ENCODE measurements at regions not wholly inside any gene's neighbourhood (a gene's known extent, or its start where the extent isn't known, plus 50 kb on each side); places are given as distances from the start of the nearest gene placed in this dataset.

DNA sequence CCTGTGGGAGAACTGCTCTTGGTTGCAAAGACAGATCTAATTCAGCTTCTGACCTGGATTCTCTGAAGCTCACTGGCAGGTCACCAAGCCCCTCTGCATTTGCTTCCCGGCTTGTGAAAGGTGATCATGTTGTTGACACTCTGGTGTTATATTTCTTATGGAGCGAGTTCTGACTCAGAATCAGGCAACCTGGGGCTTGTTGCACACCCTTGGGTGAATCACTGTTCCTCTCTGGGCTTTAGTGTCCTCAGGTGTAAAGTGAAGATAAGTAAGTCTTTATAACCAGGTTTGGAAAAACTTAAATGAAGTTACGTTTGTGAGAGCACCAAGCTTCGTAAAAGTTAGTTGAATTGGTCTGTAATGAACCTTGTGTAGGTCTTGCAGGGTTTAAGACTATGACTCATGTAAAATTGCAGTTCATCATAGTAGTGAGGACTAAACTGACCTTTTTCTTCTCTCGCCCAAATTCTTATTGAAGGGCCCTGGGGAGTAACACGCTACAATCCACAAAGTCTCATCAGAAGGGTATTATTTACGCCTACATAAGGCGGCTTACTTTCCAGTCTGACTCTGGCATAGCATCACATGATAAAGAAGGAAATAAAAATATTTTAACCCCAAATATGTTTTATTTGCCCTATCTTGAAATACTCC is 218.6 kb downstream of the TMEM38B start:
- no peak overlapping the region for H3K4me2 ChIP-seq (ENCODE audit: low read length)
- no peaks in the 10 kb centered on the region for H3K79me2 ChIP-seq (replicated peaks; ENCODE audit: insufficient read depth, low read length)
- H3K9me2 ChIP-seq (ENCODE audit: insufficient read depth, low read length): no peaks in the 10 kb centered on the region
- no peak overlapping the region for H3K4me3 ChIP-seq (ENCODE audit: low read length)
- no peaks in the 10 kb centered on the region for H3K27me3 ChIP-seq (ENCODE audit: insufficient read depth, low read depth, low read length)
- H3K36me3 ChIP-seq (ENCODE audit: insufficient read depth, low read length): no peaks in the 10 kb centered on the region
- H3K9ac ChIP-seq (ENCODE audit: low read length): no peak overlapping the region
- H3K27ac ChIP-seq (ENCODE audit: low read length): no peak overlapping the region
- H2AFZ ChIP-seq (ENCODE audit: low read depth, low read length): no peak overlapping the region
- H3K9me3 ChIP-seq (ENCODE audit: low read length): no peaks in the 10 kb centered on the region
- no peaks in the 10 kb centered on the region for H4K20me1 ChIP-seq (ENCODE audit: insufficient read depth)
- H3F3A ChIP-seq (ENCODE audit: insufficient read depth, low read length, poor library complexity, severe bottlenecking): no peaks in the 10 kb centered on the region
- TF ChIP-seq, protein P1, sequence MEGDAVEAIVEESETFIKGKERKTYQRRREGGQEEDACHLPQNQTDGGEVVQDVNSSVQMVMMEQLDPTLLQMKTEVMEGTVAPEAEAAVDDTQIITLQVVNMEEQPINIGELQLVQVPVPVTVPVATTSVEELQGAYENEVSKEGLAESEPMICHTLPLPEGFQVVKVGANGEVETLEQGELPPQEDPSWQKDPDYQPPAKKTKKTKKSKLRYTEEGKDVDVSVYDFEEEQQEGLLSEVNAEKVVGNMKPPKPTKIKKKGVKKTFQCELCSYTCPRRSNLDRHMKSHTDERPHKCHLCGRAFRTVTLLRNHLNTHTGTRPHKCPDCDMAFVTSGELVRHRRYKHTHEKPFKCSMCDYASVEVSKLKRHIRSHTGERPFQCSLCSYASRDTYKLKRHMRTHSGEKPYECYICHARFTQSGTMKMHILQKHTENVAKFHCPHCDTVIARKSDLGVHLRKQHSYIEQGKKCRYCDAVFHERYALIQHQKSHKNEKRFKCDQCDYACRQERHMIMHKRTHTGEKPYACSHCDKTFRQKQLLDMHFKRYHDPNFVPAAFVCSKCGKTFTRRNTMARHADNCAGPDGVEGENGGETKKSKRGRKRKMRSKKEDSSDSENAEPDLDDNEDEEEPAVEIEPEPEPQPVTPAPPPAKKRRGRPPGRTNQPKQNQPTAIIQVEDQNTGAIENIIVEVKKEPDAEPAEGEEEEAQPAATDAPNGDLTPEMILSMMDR (IDR thresholded peaks at IDR 0.05; ENCODE audit: poor library complexity, severe bottlenecking): no peak
- TF ChIP-seq, protein P2, sequence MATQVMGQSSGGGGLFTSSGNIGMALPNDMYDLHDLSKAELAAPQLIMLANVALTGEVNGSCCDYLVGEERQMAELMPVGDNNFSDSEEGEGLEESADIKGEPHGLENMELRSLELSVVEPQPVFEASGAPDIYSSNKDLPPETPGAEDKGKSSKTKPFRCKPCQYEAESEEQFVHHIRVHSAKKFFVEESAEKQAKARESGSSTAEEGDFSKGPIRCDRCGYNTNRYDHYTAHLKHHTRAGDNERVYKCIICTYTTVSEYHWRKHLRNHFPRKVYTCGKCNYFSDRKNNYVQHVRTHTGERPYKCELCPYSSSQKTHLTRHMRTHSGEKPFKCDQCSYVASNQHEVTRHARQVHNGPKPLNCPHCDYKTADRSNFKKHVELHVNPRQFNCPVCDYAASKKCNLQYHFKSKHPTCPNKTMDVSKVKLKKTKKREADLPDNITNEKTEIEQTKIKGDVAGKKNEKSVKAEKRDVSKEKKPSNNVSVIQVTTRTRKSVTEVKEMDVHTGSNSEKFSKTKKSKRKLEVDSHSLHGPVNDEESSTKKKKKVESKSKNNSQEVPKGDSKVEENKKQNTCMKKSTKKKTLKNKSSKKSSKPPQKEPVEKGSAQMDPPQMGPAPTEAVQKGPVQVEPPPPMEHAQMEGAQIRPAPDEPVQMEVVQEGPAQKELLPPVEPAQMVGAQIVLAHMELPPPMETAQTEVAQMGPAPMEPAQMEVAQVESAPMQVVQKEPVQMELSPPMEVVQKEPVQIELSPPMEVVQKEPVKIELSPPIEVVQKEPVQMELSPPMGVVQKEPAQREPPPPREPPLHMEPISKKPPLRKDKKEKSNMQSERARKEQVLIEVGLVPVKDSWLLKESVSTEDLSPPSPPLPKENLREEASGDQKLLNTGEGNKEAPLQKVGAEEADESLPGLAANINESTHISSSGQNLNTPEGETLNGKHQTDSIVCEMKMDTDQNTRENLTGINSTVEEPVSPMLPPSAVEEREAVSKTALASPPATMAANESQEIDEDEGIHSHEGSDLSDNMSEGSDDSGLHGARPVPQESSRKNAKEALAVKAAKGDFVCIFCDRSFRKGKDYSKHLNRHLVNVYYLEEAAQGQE (IDR thresholded peaks at IDR 0.05; ENCODE audit: borderline replicate concordance): no peak
- no peak for TF ChIP-seq EZH2 (IDR thresholded peaks at IDR 0.05; ENCODE audit: borderline replicate concordance, insufficient read depth, low read length, poor library complexity, severe bottlenecking)

DNA sequence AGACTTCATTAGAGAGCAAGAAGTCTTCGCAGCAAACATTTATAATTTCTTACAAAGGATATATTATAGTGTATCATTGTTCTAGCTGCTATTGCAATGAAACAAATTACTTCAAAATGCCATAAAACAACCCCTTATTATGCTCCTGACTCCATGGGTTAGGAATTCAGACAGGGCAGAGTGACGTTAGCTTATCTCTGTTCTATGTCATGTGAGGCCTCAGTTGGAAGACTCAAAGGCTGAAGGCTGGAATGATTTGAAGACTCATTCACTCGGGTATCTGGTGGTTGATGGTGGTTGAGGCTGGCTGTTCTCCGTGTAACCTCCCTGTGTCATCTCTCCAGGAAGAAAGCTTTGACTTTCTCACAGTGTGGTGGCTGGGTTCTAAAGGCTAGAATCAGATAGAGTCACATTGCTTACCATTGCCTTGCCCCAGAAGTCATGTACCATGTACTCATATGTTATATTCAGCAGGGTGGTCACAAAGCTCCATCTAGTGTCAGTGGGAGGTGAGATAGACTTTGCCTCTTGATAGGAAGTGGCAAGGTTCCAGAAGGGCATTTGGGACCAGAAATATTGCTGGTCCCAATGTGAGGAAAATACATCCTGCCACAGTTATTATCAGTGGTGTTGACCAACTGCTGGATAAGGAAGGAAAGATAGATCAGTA is 226.9 kb downstream of the TMEM38B start:
- Histone ChIP-seq H3K9me2 (ENCODE audit: insufficient read depth, low read length) (no peaks in the 10 kb centered on the region), H3K9me3 (ENCODE audit: low read length) (no peaks in the 10 kb centered on the region), H3K36me3 (ENCODE audit: insufficient read depth, low read length) (no peaks in the 10 kb centered on the region), H2AFZ (ENCODE audit: low read depth, low read length) (no peak overlapping the region), H3K27me3 (ENCODE audit: insufficient read depth, low read depth, low read length) (no peaks in the 10 kb centered on the region), H3K4me2 (ENCODE audit: low read length) (no peak overlapping the region), H3F3A (ENCODE audit: insufficient read depth, low read length, poor library complexity, severe bottlenecking) (no peaks in the 10 kb centered on the region), H3K9ac (ENCODE audit: low read length) (no peak overlapping the region), H3K27ac (ENCODE audit: low read length) (no peak overlapping the region), H4K20me1 (ENCODE audit: insufficient read depth) (no peaks in the 10 kb centered on the region), H3K79me2 (replicated peaks; ENCODE audit: insufficient read depth, low read length) (no peaks in the 10 kb centered on the region), H3K4me3 (ENCODE audit: low read length) (no peak overlapping the region)
- TF ChIP-seq, protein P2 (IDR thresholded peaks at IDR 0.05; ENCODE audit: borderline replicate concordance): no peak
- no peak for TF ChIP-seq RAD21 (conservative IDR thresholded peaks at IDR 0.05)
- TF ChIP-seq POLR2AphosphoS5 (IDR thresholded peaks at IDR 0.05): no peak
- no peak for TF ChIP-seq EZH2 (IDR thresholded peaks at IDR 0.05; ENCODE audit: borderline replicate concordance, insufficient read depth, low read length, poor library complexity, severe bottlenecking)
- no peak for TF ChIP-seq EP300 (conservative IDR thresholded peaks at IDR 0.05; ENCODE audit: poor library complexity, severe bottlenecking)
- no peak for TF ChIP-seq TAF1 (IDR thresholded peaks at IDR 0.05; ENCODE audit: low read depth)
- TF ChIP-seq, protein P1 (IDR thresholded peaks at IDR 0.05; ENCODE audit: poor library complexity, severe bottlenecking): no peak
- TF ChIP-seq SMC3 (conservative IDR thresholded peaks at IDR 0.05; ENCODE audit: poor library complexity): no peak

Data from neural cell (in vitro differentiated cells).